ENCODE measurements at regions not wholly inside any gene's neighbourhood (a gene's known extent, or its start where the extent isn't known, plus 50 kb on each side); places are given as distances from the start of the nearest gene placed in this dataset.

GRCh38 chr7:46322937-46323336 is 401.9 kb upstream of the IGFBP3 start:
- TF ChIP-seq, protein P1, sequence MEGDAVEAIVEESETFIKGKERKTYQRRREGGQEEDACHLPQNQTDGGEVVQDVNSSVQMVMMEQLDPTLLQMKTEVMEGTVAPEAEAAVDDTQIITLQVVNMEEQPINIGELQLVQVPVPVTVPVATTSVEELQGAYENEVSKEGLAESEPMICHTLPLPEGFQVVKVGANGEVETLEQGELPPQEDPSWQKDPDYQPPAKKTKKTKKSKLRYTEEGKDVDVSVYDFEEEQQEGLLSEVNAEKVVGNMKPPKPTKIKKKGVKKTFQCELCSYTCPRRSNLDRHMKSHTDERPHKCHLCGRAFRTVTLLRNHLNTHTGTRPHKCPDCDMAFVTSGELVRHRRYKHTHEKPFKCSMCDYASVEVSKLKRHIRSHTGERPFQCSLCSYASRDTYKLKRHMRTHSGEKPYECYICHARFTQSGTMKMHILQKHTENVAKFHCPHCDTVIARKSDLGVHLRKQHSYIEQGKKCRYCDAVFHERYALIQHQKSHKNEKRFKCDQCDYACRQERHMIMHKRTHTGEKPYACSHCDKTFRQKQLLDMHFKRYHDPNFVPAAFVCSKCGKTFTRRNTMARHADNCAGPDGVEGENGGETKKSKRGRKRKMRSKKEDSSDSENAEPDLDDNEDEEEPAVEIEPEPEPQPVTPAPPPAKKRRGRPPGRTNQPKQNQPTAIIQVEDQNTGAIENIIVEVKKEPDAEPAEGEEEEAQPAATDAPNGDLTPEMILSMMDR (IDR thresholded peaks at IDR 0.05 in 2 of 3, conservative IDR thresholded peaks at IDR 0.05 in 1 of 3; ENCODE audit: borderline replicate concordance in 1 of 3, insufficient read depth in 1 of 3, low read depth in 2 of 3, low read length in 2 of 3), result no peak
- no peak for TF ChIP-seq POLR2AphosphoS5 (IDR thresholded peaks at IDR 0.05; ENCODE audit: low read depth, low read length)
- no peak for TF ChIP-seq REST (IDR thresholded peaks at IDR 0.05; ENCODE audit: low read depth)
- TF ChIP-seq SP1 (IDR thresholded peaks at IDR 0.05; ENCODE audit: low read depth), result no peak
- TF ChIP-seq POLR2A (IDR thresholded peaks at IDR 0.05; ENCODE audit: borderline replicate concordance, extremely low read depth, insufficient read depth, insufficient read length), result no peak
